HG02852 (cell line): ENCODE measurements at regions not wholly inside any gene's neighbourhood (a gene's known extent, or its start where the extent isn't known, plus 50 kb on each side); places are given as distances from the start of the nearest gene placed in this dataset.

Experiments used
- ATAC-seq: cut with Tn5 transposase; IDR thresholded peaks from one replicate; pipeline ENCODE4 v1.9.1; 2021; ENCODE audit warnings: mild to moderate bottlenecking, moderate library complexity; ENCODE audit not compliant: unreplicated experiment

GRCh38 chr5:14090755-14091154 lies 52.4 kb upstream of the TRIO start:
- no peak for ATAC-seq

- ATAC-seq = no peak
These were observed 52.9 kb upstream of the TRIO start for GRCh38 chr5:14090290-14090689.

DNA sequence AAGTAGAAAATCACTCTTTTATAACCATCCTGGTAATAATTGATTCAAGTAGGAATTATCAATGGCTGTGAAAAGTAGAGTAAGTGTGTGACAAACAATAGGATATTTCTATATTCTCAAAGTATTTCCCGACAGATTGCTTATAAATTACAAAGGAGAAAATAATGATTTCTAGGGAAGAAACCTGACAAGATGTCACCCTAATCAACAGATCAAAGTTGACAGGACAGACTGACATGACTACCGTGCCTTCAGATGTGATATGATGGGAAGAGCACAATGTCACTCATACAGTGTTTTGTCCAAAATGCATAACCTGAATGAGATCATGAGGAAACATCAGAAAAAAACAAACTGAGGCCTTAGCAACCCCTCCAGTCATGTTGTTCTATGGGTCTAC lies 53.9 kb upstream of the TRIO start:
- ATAC-seq = no peak

- ATAC-seq = no peak
These were observed 56.9 kb upstream of the TRIO start for GRCh38 chr5:14086261-14086660.

- ATAC-seq = no peak
These were observed 60.2 kb upstream of the TRIO start for GRCh38 chr5:14082973-14083372.

GRCh38 chr5:14082523-14082922 lies 60.6 kb upstream of the TRIO start:
- no peak for ATAC-seq

- no peak for ATAC-seq
These were observed 61.4 kb upstream of the TRIO start for GRCh38 chr5:14081791-14082190.

GRCh38 chr5:14078716-14079115 lies 64.4 kb upstream of the TRIO start:
- ATAC-seq = no peak

DNA sequence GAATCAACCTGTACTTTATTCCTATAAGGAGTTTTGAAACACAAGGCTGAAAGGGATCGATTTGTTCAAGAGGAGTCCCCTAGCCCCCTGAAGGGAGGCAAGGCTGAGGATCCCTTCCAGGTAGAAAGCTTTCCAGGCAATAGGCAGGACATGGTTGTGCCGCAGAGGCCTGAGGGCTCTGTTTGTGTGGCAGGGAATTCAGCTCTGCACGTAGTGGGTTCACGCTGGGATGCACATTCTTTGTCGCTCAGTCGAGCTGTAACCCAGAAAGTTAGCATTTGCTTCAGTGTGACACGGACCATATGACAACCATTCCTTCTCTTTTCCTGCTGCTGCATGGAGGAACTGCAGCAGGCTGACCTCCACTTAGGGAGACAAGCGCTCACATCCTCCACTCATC lies 65.6 kb upstream of the TRIO start:
- no peak for ATAC-seq

- ATAC-seq = no peak
These were observed 66.6 kb upstream of the TRIO start for GRCh38 chr5:14076561-14076960.

DNA sequence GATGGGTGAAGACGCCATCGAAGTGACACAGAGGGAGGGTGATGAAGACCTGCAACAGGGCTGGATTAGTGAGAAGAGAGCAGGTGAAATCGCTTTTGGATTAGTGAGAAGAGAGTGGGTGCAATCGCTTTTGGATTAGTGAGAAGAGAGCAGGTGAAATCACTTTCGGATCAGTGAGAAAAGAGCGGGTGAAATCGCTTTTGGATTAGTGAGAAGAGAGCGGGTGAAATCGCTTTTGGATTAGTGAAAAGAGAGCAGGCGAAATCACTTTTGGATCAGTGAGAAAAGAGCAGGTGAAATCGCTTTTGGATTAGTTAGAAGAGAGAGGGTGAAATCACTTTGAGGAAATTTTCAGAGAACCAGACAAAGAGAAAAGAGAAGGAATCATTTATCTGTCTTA lies 67.2 kb upstream of the TRIO start:
- no peak for ATAC-seq

GRCh38 chr5:14071433-14071832 lies 71.7 kb upstream of the TRIO start:
- ATAC-seq = no peak

DNA sequence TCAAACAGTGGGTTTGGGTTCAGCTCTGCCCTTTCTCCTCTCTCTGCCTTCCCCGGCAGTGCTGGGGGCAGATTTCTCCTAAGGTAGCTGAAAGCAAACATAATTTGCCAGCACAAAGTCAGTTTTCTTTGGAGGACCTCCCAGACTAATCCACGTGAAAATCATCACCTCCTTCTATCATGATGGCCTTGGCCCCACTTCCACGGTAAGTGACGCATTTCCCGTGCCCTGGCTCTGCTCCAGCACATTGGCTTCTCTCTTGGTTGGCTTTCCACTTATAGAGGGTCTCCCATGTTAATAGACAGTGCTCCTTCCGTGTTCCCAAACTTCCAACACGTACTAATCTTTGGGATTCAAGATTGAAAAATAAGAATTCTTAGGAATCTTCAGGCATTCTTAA lies 74.1 kb upstream of the TRIO start:
- no peak for ATAC-seq

DNA sequence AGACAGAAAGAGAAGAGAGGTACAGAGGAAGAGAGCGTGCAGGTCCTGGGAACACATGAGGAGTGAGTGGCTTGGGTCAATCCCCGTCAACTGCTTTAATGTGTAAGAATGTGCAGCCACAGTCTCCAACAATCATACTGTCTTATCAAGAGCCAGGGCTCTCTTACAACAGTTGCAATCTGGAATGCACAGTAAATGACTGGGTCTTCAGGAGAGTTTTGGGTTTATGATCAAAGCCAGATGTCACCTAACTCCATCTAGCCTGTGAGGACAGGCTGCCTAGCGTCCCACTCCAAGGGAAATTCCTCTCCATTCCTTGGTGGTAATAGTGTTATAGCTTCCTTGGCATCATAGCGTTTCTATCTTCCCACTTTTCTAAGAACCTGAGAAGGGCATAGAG lies 75.0 kb upstream of the TRIO start:
- no peak for ATAC-seq

GRCh38 chr5:14066326-14066725 lies 76.8 kb upstream of the TRIO start:
- no peak for ATAC-seq

- ATAC-seq = no peak
These were observed 78.3 kb upstream of the TRIO start for GRCh38 chr5:14064841-14065240.

DNA sequence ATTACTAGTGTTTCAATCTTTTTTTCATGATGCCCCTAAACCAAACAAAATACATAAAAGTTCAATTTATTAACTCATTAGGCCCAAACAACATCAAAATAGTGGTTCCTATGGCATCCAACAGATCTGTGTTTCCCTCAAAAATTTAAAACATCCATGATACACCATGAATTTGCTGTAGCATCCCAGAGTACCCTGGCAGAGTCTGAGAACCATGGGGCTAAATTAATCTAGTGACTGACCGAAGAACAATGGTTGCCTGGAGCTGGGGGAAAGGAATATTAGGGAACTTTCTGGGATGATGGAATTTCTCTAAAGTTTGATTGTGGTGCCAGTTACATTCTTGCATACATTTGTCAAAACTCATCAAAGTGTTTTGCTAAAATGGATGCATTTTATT lies 79.5 kb upstream of the TRIO start:
- no peak for ATAC-seq

- no peak for ATAC-seq
These were observed 80.0 kb upstream of the TRIO start for GRCh38 chr5:14063138-14063537.

GRCh38 chr5:14062178-14062577 lies 81.0 kb upstream of the TRIO start:
- ATAC-seq = no peak

GRCh38 chr5:14061106-14061505 lies 82.0 kb upstream of the TRIO start:
- no peak for ATAC-seq

GRCh38 chr5:14060218-14060617 lies 82.9 kb upstream of the TRIO start:
- no peak for ATAC-seq

DNA sequence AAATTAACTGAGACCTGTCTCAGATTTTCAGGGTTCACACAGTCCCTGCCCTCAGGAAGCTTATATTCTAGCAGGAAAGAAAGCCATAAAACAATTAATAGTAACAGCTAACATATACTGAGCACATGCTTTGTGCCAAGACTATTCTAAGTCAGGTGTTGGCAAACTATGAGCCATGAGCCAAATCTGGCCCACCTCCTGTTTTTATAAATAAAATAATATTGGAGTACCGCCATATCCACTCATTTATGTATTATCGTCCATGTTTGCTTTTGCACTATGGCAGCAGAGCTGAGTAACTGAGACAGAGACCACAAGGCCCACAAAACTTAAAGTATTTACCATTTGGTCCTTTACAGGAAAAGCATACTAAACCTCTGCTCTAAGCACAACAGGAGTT lies 83.3 kb upstream of the TRIO start:
- ATAC-seq = no peak

GRCh38 chr5:14057289-14057688 lies 85.9 kb upstream of the TRIO start:
- ATAC-seq = no peak

DNA sequence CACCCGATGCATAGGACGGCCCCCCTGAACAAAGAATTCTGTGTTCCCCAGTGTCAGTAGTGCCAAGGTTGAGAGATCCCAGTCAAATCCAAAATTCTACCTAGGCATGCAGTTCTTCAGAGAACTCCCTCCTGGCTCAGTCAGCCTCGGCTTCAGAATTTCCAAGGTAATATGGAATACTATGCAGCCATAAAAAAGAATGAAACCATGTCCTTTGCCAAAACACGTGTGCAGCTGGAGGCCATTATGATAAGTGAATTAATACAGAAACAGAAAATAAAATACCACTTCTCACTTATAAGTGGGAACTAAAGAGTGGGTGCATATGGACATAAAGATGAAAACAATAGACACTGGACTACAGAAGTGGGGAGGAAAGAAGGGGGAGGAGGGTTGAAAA lies 87.1 kb upstream of the TRIO start:
- ATAC-seq = no peak
